Mammary epithelial cell (primary cell): ENCODE measurements at regions not wholly inside any gene's neighbourhood (a gene's known extent, or its start where the extent isn't known, plus 50 kb on each side); places are given as distances from the start of the nearest gene placed in this dataset.

Experiments used
- EZH2 ChIP-seq: IDR thresholded peaks from 2 replicates; pipeline ENCODE4 v1.6.1; 2012; ENCODE audit warnings: low read length, inconsistent platforms, borderline replicate concordance
- TF ChIP-seq, protein P1 (sequence below), 2 donors: IDR thresholded peaks in 1 of 2; conservative IDR thresholded peaks in 1 of 2; 2 replicates each; pipeline ENCODE4 v1.5.1; 2011 to 2012; ENCODE audit warnings: inconsistent platforms in 2 of 2, low read length in 2 of 2, mild to moderate bottlenecking in 2 of 2, control low read depth in 1 of 2, low read depth in 1 of 2; ENCODE audit not compliant: insufficient read depth in 1 of 2; ENCODE audit errors: extremely low read depth in 1 of 2

DNA sequence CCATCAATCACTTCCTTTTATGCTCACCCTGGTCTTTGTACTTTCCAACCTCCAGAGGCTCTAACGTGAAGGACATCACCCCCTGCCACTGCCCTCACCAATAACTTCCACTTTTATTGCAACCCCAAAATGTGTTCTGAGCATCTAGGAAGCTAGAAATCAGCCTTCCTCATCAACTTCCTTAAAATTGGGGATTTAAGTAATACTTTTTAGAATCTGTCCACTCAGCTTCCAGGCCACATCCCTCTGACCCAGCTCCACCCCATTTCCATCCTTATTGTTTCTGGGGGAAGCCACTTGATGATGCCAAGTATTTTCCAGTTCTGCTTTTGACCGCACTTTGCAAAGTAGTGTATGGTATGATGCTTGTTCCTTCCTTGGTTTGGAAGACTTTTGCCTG is 73.5 kb upstream of the XCR1 start:
- TF ChIP-seq, protein P1, sequence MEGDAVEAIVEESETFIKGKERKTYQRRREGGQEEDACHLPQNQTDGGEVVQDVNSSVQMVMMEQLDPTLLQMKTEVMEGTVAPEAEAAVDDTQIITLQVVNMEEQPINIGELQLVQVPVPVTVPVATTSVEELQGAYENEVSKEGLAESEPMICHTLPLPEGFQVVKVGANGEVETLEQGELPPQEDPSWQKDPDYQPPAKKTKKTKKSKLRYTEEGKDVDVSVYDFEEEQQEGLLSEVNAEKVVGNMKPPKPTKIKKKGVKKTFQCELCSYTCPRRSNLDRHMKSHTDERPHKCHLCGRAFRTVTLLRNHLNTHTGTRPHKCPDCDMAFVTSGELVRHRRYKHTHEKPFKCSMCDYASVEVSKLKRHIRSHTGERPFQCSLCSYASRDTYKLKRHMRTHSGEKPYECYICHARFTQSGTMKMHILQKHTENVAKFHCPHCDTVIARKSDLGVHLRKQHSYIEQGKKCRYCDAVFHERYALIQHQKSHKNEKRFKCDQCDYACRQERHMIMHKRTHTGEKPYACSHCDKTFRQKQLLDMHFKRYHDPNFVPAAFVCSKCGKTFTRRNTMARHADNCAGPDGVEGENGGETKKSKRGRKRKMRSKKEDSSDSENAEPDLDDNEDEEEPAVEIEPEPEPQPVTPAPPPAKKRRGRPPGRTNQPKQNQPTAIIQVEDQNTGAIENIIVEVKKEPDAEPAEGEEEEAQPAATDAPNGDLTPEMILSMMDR (conservative IDR thresholded peaks at IDR 0.05 in 1 of 2, IDR thresholded peaks at IDR 0.05 in 1 of 2; ENCODE audit: extremely low read depth in 1 of 2, insufficient read depth in 1 of 2, low read depth in 1 of 2, low read length in 2 of 2): no peak
- TF ChIP-seq EZH2: no peak
